GM19463 (cell line): ENCODE measurements at regions not wholly inside any gene's neighbourhood (a gene's known extent, or its start where the extent isn't known, plus 50 kb on each side); places are given as distances from the start of the nearest gene placed in this dataset.
"Not testable (repeated sequence)": the region's sequence is repeated elsewhere in the genome, so short reads cannot be mapped to it uniquely, and the experiment has no call there.

Experiments
- ATAC-seq: cut with Tn5 transposase; IDR thresholded peaks from one replicate; pipeline ENCODE4 v1.9.1; 2021; ENCODE audit warnings: mild to moderate bottlenecking, moderate library complexity; ENCODE audit not compliant: unreplicated experiment

- no peak for ATAC-seq
These were observed 87.2 kb upstream of the DMRT1 start for GRCh38 chr9:754150-754931.

DNA sequence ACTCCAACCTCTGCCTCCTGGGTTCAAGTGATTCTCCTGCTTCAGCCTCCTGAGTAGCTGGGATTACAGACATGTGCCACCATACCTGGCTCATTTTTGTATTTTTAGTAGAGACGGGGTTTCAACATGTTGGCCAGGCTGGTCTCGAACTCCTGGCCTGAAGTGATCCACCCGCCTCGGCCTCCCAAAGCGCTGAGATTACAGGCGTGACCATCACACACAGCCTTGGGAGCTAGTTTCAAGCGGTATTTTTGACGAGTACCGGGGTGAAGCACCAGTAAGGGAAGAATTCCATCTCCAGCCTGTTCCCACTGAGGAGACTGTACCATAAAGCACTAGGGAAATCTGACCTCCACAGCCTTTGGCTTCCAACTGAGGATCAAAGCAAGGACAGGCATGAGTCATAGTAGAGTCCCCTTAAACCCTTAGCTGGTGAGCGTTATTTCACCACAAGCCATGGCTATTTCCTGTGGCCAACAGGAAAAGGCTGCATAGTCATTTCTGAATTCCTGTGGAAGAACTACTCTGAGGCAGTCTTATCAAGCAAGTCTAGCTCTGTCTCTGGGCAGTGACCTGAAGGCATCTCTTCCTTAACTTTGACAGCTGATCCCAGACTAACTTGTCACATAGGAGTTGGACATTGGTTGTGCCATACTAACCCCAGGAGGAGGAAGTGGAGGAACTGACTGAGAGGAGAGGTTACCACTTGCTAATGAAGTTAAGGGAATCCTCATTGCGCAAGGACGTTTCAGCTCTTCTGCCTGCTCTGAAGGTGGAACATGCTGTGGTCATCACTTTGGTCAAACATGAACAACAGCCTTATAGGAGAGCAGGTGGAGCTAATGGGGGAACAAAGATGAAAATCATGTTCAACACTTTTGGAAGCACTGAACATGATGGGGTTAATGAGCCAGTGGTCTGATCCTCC, 85.8 kb upstream of the DMRT1 start:
- no peak for ATAC-seq

DNA sequence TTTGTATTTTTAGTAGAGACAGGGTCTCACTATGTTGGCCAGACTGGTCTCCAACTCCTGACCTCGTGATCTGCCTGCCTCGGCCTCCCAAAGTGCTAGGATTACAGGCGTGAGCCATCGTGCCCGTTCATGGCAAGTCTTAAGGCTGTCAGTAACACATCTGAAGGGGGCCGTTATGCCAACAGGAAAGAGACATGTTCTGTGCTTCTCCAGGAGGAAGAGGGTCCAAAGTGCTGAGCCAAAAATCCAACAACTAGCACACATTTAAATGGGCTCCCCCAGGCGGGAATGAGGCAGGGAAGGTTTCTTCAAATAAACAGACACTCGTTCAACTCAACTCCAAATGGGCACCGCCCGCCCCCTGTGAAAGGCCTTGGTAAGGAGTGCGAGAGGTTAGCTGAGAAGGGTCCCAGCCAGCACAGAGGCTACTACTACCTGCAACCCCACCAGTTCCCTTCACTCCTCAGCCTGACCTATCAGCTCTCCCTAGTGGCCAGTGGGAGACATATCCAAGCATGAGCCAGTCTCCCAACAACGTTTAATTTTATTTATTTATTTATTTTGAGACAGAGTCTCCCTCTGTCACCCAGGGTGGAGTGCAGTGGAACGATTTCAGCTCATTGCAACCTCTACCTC, 84.1 kb upstream of the DMRT1 start:
- ATAC-seq: no peak

DNA sequence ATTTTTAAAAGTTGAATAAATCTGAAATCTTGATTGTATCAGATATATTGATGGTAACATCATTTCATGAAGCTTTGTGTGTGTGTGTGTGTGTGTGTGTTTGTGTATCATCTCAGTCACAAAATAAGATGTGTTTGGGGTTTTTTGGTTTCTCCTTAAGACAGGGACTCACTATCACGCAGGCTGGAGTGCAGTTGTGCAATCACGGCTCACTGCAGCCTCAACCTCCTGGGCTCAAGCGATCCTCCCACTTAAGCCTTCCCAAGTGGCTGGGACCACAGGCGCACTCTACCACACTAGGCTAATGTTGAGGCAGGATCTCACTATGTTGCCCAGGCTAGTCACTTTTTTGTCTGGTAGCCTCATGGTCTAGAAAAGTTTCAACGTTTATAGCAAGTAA, 83.4 kb upstream of the DMRT1 start:
- ATAC-seq: no peak

DNA sequence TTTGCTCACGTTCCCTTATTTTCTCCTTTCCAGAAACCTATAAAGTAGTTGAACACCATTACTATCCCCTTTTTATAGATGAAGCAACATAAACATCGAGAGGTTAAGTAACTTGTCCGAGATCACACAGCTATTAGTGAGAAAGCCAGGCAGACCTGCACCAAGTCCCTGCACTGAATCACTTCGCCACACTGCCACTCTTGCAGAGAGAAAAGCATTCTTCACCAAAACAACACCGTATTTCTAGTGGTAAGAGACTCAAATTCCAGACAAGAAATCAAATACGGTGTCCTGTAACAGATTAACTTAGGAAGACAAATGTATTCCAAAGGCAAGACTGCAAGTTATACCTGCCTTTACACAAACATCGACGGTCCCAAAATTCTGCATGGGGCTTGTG, 82.0 kb upstream of the DMRT1 start:
- no peak for ATAC-seq

DNA sequence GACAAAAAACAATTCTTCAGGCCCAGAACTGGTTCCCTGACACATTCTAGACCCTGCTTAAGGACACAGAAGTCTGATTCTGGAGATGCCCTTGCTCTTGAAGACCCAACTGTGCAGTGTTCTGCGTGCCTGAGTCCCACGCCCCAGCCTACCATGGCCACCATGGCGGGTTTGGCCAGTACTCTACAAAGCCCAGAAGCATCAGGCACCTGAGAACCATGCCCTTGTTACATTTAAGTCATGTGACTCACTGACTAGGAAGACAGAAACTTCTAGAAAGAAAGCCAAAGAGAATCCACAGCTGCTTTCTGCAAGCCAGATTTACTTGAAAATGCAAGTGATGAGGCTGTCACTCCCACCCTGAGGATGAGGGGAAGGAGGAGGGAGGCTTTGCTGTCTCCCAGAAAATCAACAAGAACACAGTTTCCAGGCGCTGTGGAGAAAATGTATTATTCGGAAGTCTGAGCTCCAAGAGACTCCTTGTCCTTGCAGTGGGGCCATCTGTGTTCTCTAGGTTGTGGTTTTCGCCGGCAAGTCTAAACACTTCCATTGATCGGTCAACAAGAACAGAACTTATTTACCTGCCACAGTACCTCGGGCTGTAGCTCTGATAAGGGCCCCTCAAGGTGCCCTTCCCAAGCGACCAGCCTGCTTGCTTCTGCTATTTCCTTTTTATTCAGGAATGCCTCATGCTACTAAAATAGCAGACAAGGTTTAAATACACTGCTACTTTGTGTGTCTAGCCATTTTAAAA, 81.3 kb upstream of the DMRT1 start:
- ATAC-seq: no peak

- no peak for ATAC-seq
These were observed 80.2 kb upstream of the DMRT1 start for GRCh38 chr9:761176-761792.

DNA sequence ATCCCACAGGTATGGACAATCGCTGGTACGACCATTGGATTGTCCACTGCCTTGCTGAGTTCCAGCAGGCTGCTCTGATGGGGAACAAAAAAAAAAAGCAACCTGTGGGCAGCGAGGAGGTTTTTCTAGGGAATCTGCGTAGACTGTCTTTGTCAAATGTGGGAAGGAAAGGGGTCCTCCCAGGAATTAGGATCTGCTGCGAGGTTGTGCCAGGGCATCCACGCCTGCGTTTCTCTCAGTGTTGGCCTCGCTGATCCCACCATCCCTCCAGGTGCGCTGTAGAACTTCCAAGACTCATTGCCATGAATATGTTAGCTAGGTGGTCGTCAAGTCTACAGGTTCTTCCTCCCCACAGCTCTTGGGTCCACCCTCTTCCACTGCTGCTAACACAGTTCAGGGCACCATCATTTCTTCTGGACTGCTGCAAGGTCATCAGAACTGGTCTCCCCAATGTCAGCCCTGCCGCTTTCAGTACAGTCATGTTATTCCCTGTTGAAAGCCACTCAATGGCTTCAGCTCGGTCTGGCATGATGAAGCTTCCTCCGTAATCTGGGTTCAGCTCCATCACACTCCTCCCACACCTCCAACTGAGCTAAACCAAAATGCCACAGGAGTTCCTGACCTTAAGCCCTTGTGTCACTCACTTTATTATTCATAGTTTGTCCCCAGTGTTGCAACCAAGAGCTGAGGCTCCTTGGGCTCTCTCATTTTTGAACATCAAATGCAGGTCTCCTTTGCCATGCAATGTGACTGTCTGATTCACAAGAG, 79.5 kb upstream of the DMRT1 start:
- no peak for ATAC-seq

DNA sequence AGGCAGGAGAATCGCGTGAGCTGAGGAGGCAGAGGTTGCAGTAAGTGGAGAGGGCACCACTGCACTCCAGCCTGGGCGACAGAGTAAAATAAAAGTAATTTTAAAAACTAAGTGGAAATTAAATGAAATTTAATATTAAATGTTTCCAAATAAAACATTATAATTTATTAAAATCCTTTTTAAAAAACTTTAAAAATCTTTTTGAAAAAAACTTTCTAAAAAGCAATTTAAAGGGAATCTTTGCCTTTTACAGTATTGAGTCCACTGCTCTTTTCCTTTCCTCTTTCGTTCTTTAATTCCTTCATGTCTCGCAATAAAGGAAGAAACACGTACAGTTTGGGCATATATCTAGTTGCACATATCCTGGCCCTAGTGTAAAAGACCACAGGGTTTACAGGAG, 77.8 kb upstream of the DMRT1 start:
- no peak for ATAC-seq

GRCh38 chr9:764105-764524, 77.4 kb upstream of the DMRT1 start:
- ATAC-seq: peak; percentile 53

DNA sequence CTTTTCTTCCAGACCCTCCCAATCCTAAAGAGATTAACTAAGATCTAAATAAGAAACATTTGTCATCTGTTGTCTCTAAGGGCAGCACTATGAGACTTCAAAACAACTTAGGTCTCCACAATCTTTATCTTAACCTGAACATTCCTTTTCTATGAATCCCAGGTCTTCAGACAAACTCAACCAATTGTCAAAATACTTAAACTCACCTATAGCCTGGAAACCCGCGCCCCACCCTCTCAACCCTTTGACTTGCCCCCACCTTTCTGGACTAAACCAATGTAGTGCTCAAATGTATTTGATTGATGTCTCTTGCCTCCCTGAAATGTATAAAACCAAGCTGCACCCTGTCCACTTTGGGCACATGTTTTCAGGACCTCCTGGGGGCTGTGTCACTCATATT, 76.5 kb upstream of the DMRT1 start:
- no peak for ATAC-seq

- not testable (repeated sequence) for ATAC-seq
These were observed 74.4 kb upstream of the DMRT1 start for GRCh38 chr9:767061-767561.

DNA sequence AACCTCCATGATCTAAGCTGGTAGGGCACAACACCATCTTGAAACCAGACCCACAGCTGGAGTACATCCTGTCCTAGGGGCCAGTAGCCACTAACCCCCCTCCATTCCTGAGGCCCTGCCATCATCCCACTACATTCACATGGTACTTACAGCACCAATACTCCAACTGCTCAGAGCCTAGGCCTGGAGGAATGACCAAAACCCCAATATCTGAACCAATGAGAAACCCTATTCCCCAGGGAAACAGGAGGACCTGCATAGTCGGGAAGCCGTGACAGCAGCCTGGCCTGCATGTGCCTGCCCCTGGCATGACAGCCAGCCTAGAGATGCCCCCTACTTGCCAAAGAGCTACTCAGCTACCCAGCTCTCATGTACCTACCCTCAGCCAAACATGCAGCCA, 65.4 kb upstream of the DMRT1 start:
- no peak for ATAC-seq

DNA sequence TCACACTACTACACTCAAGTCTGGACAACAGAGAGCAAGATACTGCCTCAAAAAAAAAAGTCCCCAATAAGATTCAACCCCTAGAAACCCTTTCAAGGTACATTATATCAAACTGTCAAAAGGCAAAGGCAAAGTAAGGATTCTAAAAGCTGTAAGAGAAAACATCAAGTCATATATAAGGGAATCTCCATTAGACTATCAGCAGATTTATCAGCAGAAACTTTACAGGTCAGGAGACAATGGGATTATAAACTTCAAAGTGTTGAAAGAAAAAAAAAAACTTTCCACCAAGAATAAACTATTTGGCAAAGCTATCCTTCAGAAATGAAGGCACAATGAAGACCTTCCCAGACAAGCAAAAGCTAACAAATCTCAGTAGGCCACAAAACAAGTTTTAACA, 63.5 kb upstream of the DMRT1 start:
- no peak for ATAC-seq

DNA sequence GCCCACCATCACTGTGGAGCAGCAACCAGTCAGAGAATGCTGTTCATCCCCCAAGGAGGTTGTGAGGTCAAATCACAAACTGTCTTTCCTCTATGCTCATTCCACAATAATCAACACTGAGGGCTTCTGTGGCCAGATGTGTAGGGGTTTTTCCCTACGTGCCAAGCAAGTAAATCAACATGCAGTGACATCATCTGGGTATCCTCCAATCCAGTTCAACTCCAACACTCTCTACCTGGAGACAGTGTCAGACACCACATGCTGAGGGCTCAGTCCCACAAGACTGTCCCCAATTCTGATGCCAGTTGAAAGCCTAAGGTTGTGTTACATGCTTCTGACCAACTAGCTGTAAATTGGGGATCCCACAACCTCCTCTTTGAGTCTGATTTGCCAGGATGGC, 57.3 kb upstream of the DMRT1 start:
- no peak for ATAC-seq

- no peak for ATAC-seq
These were observed 56.6 kb upstream of the DMRT1 start for GRCh38 chr9:784916-785315.

GRCh38 chr9:785997-786396, 55.5 kb upstream of the DMRT1 start:
- ATAC-seq: no peak

- ATAC-seq: no peak
These were observed 55.1 kb upstream of the DMRT1 start for GRCh38 chr9:786405-786804.

GRCh38 chr9:788777-789176, 52.7 kb upstream of the DMRT1 start:
- ATAC-seq: no peak
